Neural cell (in vitro differentiated cells): ENCODE measurements at regions not wholly inside any gene's neighbourhood (a gene's known extent, or its start where the extent isn't known, plus 50 kb on each side); places are given as distances from the start of the nearest gene placed in this dataset.

Experiments
- H2AFZ ChIP-seq: fragments of 200-600, 300-800 bp; sonication (generic), shearing (Covaris generic); 2 replicates; pipeline ENCODE4 v1.6.0; 2014; ENCODE audit warnings: low read depth, mild to moderate bottlenecking, antibody characterized with exemption, low read length, moderate library complexity
- H3F3A ChIP-seq: fragments of 200-600 bp; shearing (Covaris generic); 2 replicates; pipeline ENCODE4 v1.6.1; 2016; ENCODE audit warnings: mild to moderate bottlenecking, moderate library complexity, mixed read lengths, antibody characterized with exemption, low read length; ENCODE audit not compliant: insufficient read depth, poor library complexity, severe bottlenecking
- H3K27ac ChIP-seq: fragments of 200-600, 300-800 bp; sonication (generic), shearing (Covaris generic); 2 replicates; pipeline ENCODE4 v1.5.1; 2014; ENCODE audit warnings: mild to moderate bottlenecking, low read length, moderate library complexity
- H3K27me3 ChIP-seq: fragments of 300-800, 200-600 bp; sonication (generic), shearing (Covaris generic); 2 replicates; pipeline ENCODE4 v1.6.0; 2014; ENCODE audit warnings: mild to moderate bottlenecking, low read depth, low read length, moderate library complexity; ENCODE audit not compliant: insufficient read depth
- H3K36me3 ChIP-seq: fragments of 300-800, 200-600 bp; sonication (generic), shearing (Covaris generic); 2 replicates; pipeline ENCODE4 v1.5.1; 2014; ENCODE audit warnings: mild to moderate bottlenecking, antibody characterized with exemption, low read length, moderate library complexity; ENCODE audit not compliant: insufficient read depth
- H3K4me2 ChIP-seq: fragments of 300-800, 200-600 bp; sonication (generic), shearing (Covaris generic); 2 replicates; pipeline ENCODE4 v1.6.0; 2014; ENCODE audit warnings: mild to moderate bottlenecking, low read length
- H3K4me3 ChIP-seq: fragments of 300-800, 200-600 bp; sonication (generic), shearing (Covaris generic); 2 replicates; pipeline ENCODE4 v1.5.1; 2014; ENCODE audit warnings: mild to moderate bottlenecking, low read length, moderate library complexity
- H3K79me2 ChIP-seq: fragments of 200-600 bp; shearing (Covaris generic); replicated peaks from 2 replicates; pipeline ENCODE4 v1.6.0; 2014; ENCODE audit warnings: mild to moderate bottlenecking, low read length, moderate library complexity; ENCODE audit not compliant: insufficient read depth
- H3K9ac ChIP-seq: fragments of 300-800, 200-600 bp; sonication (generic), shearing (Covaris generic); 2 replicates; pipeline ENCODE4 v1.6.1; 2016; ENCODE audit warnings: mild to moderate bottlenecking, low read length, mixed read lengths
- H3K9me2 ChIP-seq: fragments of 200-600 bp; shearing (Covaris generic); 2 replicates; pipeline ENCODE4 v1.6.1; 2016; ENCODE audit warnings: mild to moderate bottlenecking, low read length, mixed read lengths; ENCODE audit not compliant: insufficient read depth
- H3K9me3 ChIP-seq: fragments of 200-600, 300-800 bp; sonication (generic), shearing (Covaris generic); 2 replicates; pipeline ENCODE4 v1.6.1; 2016; ENCODE audit warnings: mild to moderate bottlenecking, mixed run types, low read length, moderate library complexity, mixed read lengths
- H4K20me1 ChIP-seq: fragments of 200-600 bp; shearing (Covaris generic); 2 replicates; pipeline ENCODE4 v1.6.1; 2016; ENCODE audit warnings: mild to moderate bottlenecking, mixed run types; ENCODE audit not compliant: insufficient read depth
- EP300 ChIP-seq: fragments of 450-650 bp; conservative IDR thresholded peaks from 2 replicates; pipeline ENCODE4 v1.6.1; 2014; ENCODE audit warnings: antibody characterized with exemption, mild to moderate bottlenecking, moderate library complexity; ENCODE audit not compliant: poor library complexity, severe bottlenecking
- EZH2 ChIP-seq: fragments of 200-600, 300-800 bp; shearing (Covaris generic), sonication (generic); IDR thresholded peaks from 2 replicates; pipeline ENCODE4 v1.6.1; 2014; ENCODE audit warnings: antibody characterized with exemption, low read length, borderline replicate concordance, mild to moderate bottlenecking; ENCODE audit not compliant: insufficient read depth, poor library complexity, severe bottlenecking
- MXI1 ChIP-seq: fragments of 450-650 bp; conservative IDR thresholded peaks from 2 replicates; pipeline ENCODE4 v1.6.1; 2014; ENCODE audit warnings: antibody characterized with exemption, mild to moderate bottlenecking; ENCODE audit not compliant: poor library complexity, severe bottlenecking
- POLR2AphosphoS5 ChIP-seq: IDR thresholded peaks from 2 replicates; pipeline ENCODE4 v1.6.1; 2012
- RAD21 ChIP-seq: fragments of 450-650 bp; conservative IDR thresholded peaks from 2 replicates; pipeline ENCODE4 v1.6.1; 2014; ENCODE audit warnings: antibody characterized with exemption, mild to moderate bottlenecking, moderate library complexity
- SMC3 ChIP-seq: fragments of 450-650 bp; conservative IDR thresholded peaks from 2 replicates; pipeline ENCODE4 v1.6.1; 2014; ENCODE audit warnings: antibody characterized with exemption, mild to moderate bottlenecking, moderate library complexity; ENCODE audit not compliant: poor library complexity
- TAF1 ChIP-seq: IDR thresholded peaks from 2 replicates; pipeline ENCODE4 v1.6.1; 2012; ENCODE audit warnings: low read depth
- TF ChIP-seq, protein P1 (sequence below): fragments of 450-650 bp; IDR thresholded peaks from 2 replicates; pipeline ENCODE4 v1.5.1; 2014; ENCODE audit warnings: antibody characterized with exemption, mild to moderate bottlenecking, moderate library complexity; ENCODE audit not compliant: poor library complexity, severe bottlenecking
- TF ChIP-seq, protein P2 (sequence below): IDR thresholded peaks from 2 replicates; pipeline ENCODE4 v1.6.1; 2012; ENCODE audit warnings: borderline replicate concordance

DNA sequence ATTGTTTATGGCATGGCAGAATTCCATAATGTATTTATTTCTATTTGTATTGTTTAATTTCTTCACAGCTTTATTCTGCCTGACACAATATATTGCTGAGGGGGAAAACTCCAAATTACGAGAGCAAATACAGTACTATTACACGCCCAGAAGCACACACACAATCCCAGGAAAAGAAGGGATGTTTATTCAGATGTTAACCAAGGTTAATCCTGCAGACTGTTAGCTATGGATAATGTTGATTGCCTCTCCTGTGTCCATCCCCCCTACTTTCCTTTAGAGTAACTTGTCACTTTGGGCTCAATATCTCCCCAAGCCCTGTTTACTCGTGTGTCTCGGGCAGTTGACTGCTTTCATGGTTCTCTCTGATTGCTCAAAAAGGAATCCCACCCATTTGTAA lies 84.2 kb upstream of the ERCC6L2 start:
- Histone ChIP-seq H3K9ac (no peak overlapping the region), H3K79me2 (no peaks in the 10 kb centered on the region), H3K4me2 (no peak overlapping the region), H3F3A (no peaks in the 10 kb centered on the region), H3K9me2 (no peaks in the 10 kb centered on the region), H3K4me3 (no peak overlapping the region), H4K20me1 (no peaks in the 10 kb centered on the region), H3K27ac (no peak overlapping the region), H3K9me3 (no peaks in the 10 kb centered on the region), H2AFZ (no peak overlapping the region), H3K27me3 (no peaks in the 10 kb centered on the region), H3K36me3 (no peaks in the 10 kb centered on the region)
- TF ChIP-seq EZH2: no peak
- no peak for TF ChIP-seq SMC3
- no peak for TF ChIP-seq MXI1
- TF ChIP-seq, protein P1, sequence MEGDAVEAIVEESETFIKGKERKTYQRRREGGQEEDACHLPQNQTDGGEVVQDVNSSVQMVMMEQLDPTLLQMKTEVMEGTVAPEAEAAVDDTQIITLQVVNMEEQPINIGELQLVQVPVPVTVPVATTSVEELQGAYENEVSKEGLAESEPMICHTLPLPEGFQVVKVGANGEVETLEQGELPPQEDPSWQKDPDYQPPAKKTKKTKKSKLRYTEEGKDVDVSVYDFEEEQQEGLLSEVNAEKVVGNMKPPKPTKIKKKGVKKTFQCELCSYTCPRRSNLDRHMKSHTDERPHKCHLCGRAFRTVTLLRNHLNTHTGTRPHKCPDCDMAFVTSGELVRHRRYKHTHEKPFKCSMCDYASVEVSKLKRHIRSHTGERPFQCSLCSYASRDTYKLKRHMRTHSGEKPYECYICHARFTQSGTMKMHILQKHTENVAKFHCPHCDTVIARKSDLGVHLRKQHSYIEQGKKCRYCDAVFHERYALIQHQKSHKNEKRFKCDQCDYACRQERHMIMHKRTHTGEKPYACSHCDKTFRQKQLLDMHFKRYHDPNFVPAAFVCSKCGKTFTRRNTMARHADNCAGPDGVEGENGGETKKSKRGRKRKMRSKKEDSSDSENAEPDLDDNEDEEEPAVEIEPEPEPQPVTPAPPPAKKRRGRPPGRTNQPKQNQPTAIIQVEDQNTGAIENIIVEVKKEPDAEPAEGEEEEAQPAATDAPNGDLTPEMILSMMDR: no peak
- no peak for TF ChIP-seq RAD21
- TF ChIP-seq, protein P2, sequence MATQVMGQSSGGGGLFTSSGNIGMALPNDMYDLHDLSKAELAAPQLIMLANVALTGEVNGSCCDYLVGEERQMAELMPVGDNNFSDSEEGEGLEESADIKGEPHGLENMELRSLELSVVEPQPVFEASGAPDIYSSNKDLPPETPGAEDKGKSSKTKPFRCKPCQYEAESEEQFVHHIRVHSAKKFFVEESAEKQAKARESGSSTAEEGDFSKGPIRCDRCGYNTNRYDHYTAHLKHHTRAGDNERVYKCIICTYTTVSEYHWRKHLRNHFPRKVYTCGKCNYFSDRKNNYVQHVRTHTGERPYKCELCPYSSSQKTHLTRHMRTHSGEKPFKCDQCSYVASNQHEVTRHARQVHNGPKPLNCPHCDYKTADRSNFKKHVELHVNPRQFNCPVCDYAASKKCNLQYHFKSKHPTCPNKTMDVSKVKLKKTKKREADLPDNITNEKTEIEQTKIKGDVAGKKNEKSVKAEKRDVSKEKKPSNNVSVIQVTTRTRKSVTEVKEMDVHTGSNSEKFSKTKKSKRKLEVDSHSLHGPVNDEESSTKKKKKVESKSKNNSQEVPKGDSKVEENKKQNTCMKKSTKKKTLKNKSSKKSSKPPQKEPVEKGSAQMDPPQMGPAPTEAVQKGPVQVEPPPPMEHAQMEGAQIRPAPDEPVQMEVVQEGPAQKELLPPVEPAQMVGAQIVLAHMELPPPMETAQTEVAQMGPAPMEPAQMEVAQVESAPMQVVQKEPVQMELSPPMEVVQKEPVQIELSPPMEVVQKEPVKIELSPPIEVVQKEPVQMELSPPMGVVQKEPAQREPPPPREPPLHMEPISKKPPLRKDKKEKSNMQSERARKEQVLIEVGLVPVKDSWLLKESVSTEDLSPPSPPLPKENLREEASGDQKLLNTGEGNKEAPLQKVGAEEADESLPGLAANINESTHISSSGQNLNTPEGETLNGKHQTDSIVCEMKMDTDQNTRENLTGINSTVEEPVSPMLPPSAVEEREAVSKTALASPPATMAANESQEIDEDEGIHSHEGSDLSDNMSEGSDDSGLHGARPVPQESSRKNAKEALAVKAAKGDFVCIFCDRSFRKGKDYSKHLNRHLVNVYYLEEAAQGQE: no peak
- TF ChIP-seq POLR2AphosphoS5: no peak
- TF ChIP-seq EP300: no peak
- TF ChIP-seq TAF1: no peak

DNA sequence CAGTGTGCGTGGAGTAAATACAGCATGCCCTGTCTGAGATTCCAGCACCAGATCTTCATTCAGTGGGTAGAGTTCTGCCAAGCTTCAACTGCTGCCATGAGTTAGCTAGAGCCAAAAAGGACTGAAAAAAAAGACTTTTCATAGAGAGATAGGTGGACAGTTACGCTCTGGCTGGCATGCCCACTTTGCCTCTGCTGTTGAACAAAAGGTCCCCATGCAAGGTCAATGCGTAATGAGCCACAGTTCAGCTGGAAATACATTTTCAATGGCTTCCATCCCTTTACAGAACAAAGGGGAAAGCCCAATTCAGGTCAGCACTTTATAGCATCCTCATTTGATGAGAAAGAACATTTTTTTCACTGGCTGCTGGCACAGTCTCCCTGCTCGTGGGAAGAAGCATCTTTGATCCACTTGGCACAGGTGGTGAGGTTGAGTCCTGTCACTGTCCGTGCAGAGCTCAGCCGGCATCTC lies 86.9 kb upstream of the ERCC6L2 start:
- no peak overlapping the region for H3K4me3 ChIP-seq
- no peak overlapping the region for H3K4me2 ChIP-seq
- no peak for TF ChIP-seq EP300
- TF ChIP-seq TAF1: no peak
- no peak for TF ChIP-seq EZH2
- TF ChIP-seq, protein P2: no peak
- no peak for TF ChIP-seq POLR2AphosphoS5
- no peak for TF ChIP-seq SMC3
- TF ChIP-seq, protein P1: no peak
- no peak for TF ChIP-seq RAD21
- TF ChIP-seq MXI1: no peak

More for the DNA sequence above, 86.9 kb upstream of the ERCC6L2 start:
- Histone ChIP-seq H3F3A (no peaks in the 10 kb centered on the region), H4K20me1 (no peaks in the 10 kb centered on the region), H3K9me3 (no peaks in the 10 kb centered on the region), H3K79me2 (no peaks in the 10 kb centered on the region), H3K36me3 (no peaks in the 10 kb centered on the region), H3K27ac (no peak overlapping the region), H3K9ac (no peak overlapping the region), H3K9me2 (no peaks in the 10 kb centered on the region), H2AFZ (no peak overlapping the region), H3K27me3 (no peaks in the 10 kb centered on the region)
